ENCODE measurements at regions not wholly inside any gene's neighbourhood (a gene's known extent, or its start where the extent isn't known, plus 50 kb on each side); places are given as distances from the start of the nearest gene placed in this dataset.

DNA sequence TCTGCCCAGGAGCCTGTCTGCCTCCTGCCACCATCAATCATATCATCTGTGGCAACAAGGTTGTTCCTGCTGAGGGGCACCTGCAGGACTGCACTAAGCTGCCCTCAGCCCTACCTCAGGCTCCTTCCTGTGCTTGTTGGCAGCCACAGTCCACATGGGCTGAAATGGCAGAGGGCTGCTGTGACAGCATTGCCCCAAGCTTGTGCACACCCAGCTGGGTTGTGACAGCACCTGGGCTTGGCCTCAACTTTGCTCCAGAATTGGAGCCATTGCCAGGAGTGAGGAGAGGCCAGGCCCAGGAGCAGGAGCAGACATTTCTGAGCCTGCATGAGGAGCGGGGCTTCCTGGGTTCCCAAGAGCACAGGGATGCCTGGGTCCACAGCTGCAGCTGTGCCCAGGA lies 340.9 kb upstream of the CHRM2 start:
- TF ChIP-seq, protein P1, sequence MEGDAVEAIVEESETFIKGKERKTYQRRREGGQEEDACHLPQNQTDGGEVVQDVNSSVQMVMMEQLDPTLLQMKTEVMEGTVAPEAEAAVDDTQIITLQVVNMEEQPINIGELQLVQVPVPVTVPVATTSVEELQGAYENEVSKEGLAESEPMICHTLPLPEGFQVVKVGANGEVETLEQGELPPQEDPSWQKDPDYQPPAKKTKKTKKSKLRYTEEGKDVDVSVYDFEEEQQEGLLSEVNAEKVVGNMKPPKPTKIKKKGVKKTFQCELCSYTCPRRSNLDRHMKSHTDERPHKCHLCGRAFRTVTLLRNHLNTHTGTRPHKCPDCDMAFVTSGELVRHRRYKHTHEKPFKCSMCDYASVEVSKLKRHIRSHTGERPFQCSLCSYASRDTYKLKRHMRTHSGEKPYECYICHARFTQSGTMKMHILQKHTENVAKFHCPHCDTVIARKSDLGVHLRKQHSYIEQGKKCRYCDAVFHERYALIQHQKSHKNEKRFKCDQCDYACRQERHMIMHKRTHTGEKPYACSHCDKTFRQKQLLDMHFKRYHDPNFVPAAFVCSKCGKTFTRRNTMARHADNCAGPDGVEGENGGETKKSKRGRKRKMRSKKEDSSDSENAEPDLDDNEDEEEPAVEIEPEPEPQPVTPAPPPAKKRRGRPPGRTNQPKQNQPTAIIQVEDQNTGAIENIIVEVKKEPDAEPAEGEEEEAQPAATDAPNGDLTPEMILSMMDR (IDR thresholded peaks at IDR 0.05; ENCODE audit: insufficient read depth, low read depth, low read length, missing control alignments): no peak
- H3K4me3 ChIP-seq (ENCODE audit: low read depth, low read length): no peak overlapping the region
- DNase-seq (ENCODE audit: low read depth): no peak

DNA sequence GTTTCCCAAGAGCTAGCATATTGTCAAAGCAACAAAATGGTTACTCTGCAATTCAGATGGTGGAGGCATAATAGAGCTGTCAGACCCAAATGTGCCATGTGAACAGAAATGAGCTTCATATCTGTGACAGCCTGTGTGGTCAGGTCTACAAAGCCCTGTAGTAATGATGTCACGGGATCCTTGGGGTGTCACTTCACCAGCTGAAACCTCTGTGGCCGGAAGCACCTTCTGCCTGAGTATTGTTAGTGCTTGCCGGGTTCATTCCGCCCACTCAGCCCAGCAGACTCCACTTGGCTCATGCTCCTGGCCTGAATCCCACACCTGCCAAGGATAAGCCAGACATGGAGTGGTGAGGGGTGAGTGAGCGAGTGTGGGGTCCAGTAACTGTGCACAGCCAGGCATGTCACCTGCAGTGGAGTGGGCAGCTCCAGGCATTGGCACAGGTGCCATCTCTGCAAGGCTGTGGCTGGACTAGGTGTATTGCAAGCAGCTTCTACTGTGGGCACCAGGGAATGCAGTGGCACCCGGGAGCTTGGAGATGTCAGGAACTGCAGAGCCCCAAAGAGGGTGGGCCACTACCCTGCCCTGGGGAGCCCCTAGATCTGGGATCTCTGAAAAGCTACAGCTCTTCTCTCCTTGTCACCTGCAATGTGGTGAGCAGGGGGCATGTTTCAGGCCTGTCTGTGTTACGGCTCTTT lies 341.9 kb upstream of the CHRM2 start:
- peak; percentile 17 for DNase-seq (ENCODE audit: low read depth)
- H3K4me3 ChIP-seq (ENCODE audit: low read depth, low read length): no peak overlapping the region
- TF ChIP-seq, protein P1 (IDR thresholded peaks at IDR 0.05; ENCODE audit: insufficient read depth, low read depth, low read length, missing control alignments): no peak

DNA sequence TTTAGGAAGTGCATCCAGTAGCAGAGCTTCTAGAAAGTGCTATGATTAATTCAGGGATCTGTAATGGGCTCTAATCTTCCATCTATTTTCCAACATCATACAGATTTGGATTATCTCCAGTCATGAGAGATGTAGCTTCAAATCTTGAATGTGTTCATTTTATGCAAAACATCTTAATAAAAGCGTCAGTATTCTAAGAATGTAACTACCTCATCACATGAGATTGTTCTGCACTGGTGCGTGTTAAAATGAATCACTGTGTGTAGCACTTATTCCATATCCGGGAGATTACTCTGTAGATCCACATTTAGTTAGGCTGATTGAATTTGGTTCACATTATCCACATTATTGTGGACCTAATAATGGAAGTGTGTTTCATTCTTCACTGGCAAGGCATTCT lies 344.9 kb upstream of the CHRM2 start:
- no peak overlapping the region for H3K4me3 ChIP-seq (ENCODE audit: low read depth, low read length)
- no peak for DNase-seq (ENCODE audit: low read depth)
- TF ChIP-seq, protein P1 (IDR thresholded peaks at IDR 0.05; ENCODE audit: insufficient read depth, low read depth, low read length, missing control alignments): no peak

DNA sequence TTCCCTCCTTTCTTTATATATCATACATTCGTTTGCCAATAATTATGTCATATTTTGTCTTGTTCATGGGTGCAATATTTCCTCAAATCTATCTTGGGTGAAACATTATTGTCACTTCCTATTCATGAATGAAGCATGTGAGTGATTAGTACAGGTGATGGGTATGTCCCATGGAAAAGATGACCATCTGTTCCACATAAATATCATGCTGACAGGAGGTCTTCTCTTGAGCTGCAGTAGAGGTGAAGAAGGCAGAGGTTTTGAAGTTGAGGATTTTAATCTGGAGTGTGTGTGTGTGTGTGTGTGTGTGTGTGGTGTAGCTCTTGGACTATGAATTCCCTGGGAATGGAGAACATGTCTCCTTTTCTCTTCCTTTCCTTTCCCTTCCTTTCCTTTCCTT lies 350.5 kb upstream of the CHRM2 start:
- TF ChIP-seq, protein P1 (IDR thresholded peaks at IDR 0.05; ENCODE audit: insufficient read depth, low read depth, low read length, missing control alignments): no peak
- DNase-seq (ENCODE audit: low read depth): no peak
- H3K4me3 ChIP-seq (ENCODE audit: low read depth, low read length): no peak overlapping the region

DNA sequence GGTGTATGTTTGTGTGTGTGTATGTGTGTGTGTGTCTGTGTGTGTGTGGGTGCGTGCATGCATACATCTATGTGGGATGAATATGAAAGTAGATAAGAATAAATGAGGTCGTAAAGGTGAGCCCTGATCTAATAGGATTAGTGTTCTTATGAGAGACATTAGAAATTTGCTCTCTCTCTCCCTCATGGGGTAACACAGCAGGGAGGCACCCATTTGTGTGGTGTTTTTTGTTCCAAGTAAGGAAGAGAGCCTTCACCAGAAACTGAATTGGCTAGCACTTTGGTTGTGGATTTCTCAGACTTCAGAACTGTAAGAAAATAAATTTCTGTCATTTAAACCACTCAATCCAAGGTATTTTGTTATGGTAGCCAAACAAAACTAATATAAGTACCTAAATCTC lies 353.7 kb upstream of the CHRM2 start:
- TF ChIP-seq, protein P1 (IDR thresholded peaks at IDR 0.05; ENCODE audit: insufficient read depth, low read depth, low read length, missing control alignments): no peak
- H3K4me3 ChIP-seq (ENCODE audit: low read depth, low read length): no peak overlapping the region
- DNase-seq (ENCODE audit: low read depth): no peak

DNA sequence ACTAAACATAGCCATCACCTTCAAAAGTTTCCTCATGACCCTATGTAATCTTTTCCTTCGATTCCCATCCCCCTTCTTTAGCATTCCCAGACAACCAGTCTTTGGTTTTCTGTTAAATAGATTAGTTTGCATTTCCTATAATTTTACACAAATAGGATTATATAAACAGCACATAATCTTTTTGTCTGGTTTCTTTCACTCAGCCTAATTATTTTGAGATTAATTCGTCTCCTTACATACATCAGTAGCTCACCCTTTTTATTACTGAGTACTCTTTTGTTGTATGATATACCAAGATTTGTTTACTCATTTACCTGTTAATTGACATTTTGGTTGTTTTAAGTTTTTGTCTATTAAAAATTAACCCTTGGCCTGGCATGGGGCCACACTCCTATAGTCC lies 354.7 kb upstream of the CHRM2 start:
- no peak for DNase-seq (ENCODE audit: low read depth)
- TF ChIP-seq, protein P1 (IDR thresholded peaks at IDR 0.05; ENCODE audit: insufficient read depth, low read depth, low read length, missing control alignments): no peak
- no peak overlapping the region for H3K4me3 ChIP-seq (ENCODE audit: low read depth, low read length)

DNA sequence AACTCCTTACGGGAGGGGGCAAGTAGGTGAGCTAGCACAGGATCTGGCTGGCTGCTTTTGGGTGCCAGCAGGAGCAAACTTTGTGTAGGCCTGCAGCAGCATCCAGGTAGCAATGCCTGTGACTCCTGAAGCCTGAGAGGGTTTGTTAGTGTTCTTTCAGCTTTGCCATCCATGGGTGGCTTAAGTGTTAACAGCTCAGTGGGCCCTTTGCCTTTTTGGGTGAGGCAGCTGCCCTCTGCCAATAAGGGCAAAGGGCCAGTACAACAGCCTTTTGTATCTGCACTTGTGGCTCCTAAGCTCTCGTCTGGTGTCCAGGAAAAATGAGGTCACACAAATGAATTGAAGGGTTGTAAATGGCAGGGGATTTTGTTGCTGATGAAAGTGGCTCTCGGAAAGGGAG lies 359.0 kb upstream of the CHRM2 start:
- TF ChIP-seq, protein P1 (IDR thresholded peaks at IDR 0.05; ENCODE audit: insufficient read depth, low read depth, low read length, missing control alignments): no peak
- H3K4me3 ChIP-seq (ENCODE audit: low read depth, low read length): no peak overlapping the region
- DNase-seq (ENCODE audit: low read depth): no peak

Data from GM12865 (cell line).